ENCODE measurements at regions not wholly inside any gene's neighbourhood (a gene's known extent, or its start where the extent isn't known, plus 50 kb on each side); places are given as distances from the start of the nearest gene placed in this dataset.

- POLR2A ChIA-PET, result no interaction called here
These were observed 220.0 kb upstream of the MAGI2 start for GRCh38 chr7:79673421-79673820.

DNA sequence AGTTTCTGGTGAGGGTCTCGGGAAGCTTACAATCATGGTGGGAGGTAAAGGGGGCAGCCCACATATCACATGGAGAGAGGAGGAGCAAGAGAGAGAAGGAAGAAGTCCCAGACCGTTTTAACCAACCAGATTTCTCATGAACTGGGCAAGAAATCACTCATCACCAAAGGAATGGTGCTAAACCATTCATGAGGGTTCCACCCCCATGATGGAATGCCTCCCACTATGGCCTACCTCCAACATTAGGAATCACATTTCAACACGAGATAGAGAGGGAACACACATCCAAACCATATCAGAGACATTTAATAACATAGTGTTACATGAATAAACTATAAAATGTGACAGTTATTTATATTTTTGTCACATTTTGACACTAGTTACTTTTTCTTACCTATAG, 214.8 kb upstream of the MAGI2 start:
- CTCF ChIA-PET, result no interaction called here
- H3K27ac Mint-ChIP-seq, result no peak overlapping the region
- ATAC-seq, result no peak
- H3K9me3 Mint-ChIP-seq, result peaks cover 29% of the 10 kb centered on the region
- H3K4me1 Mint-ChIP-seq, result 0 out of 2 replicates have a peak, but pooled peaks cover 5% of the 10 kb centered on the region
- no peak for DNase-seq (ENCODE audit: low spot score)
- TF ChIP-seq ZBTB21 (CRISPR knock-in tag; IDR thresholded peaks at IDR 0.05; ENCODE audit: borderline replicate concordance) (no peak), TEAD4 (CRISPR knock-in tag; IDR thresholded peaks at IDR 0.05) (no peak), IRF1 (CRISPR knock-in tag; IDR thresholded peaks at IDR 0.05) (no peak), RELA (CRISPR knock-in tag; IDR thresholded peaks at IDR 0.05; ENCODE audit: borderline replicate concordance) (no peak), FOXP4 (CRISPR knock-in tag; IDR thresholded peaks at IDR 0.05) (no peak), KAT7 (CRISPR knock-in tag; IDR thresholded peaks at IDR 0.05; ENCODE audit: borderline replicate concordance) (no peak), ZNF219 (CRISPR knock-in tag; IDR thresholded peaks at IDR 0.05; ENCODE audit: borderline replicate concordance) (no peak), IRF2 (CRISPR knock-in tag; IDR thresholded peaks at IDR 0.05; ENCODE audit: borderline replicate concordance, low read depth) (no peak), E2F5 (CRISPR knock-in tag; IDR thresholded peaks at IDR 0.05) (no peak), ATF1 (CRISPR knock-in tag; IDR thresholded peaks at IDR 0.05) (no peak)
- TF ChIP-seq, protein P1, sequence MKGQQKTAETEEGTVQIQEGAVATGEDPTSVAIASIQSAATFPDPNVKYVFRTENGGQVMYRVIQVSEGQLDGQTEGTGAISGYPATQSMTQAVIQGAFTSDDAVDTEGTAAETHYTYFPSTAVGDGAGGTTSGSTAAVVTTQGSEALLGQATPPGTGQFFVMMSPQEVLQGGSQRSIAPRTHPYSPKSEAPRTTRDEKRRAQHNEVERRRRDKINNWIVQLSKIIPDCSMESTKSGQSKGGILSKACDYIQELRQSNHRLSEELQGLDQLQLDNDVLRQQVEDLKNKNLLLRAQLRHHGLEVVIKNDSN (CRISPR knock-in tag; IDR thresholded peaks at IDR 0.05), result no peak
- TF ChIP-seq, protein P2, sequence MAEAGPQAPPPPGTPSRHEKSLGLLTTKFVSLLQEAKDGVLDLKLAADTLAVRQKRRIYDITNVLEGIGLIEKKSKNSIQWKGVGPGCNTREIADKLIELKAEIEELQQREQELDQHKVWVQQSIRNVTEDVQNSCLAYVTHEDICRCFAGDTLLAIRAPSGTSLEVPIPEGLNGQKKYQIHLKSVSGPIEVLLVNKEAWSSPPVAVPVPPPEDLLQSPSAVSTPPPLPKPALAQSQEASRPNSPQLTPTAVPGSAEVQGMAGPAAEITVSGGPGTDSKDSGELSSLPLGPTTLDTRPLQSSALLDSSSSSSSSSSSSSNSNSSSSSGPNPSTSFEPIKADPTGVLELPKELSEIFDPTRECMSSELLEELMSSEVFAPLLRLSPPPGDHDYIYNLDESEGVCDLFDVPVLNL (CRISPR knock-in tag; IDR thresholded peaks at IDR 0.05; ENCODE audit: borderline replicate concordance, low read depth), result no peak
- peaks cover 71% of the 10 kb centered on the region for H3K27me3 Mint-ChIP-seq (ENCODE audit: low read depth)
- POLR2A ChIA-PET, result no interaction called here
- H3K36me3 Mint-ChIP-seq, result peaks cover 5% of the 10 kb centered on the region
- H3K4me3 Mint-ChIP-seq, result no peak overlapping the region

More at GRCh38 chr7:79673421-79673820, 220.0 kb upstream of the MAGI2 start:
- no peaks in the 10 kb centered on the region for H3K4me1 Mint-ChIP-seq
- H3K27ac Mint-ChIP-seq, result no peak overlapping the region
- TF ChIP-seq ATF1 (CRISPR knock-in tag; IDR thresholded peaks at IDR 0.05) (no peak), FOXP1 (CRISPR knock-in tag; IDR thresholded peaks at IDR 0.05; ENCODE audit: borderline replicate concordance) (no peak), TP53 (CRISPR knock-in tag; IDR thresholded peaks at IDR 0.05) (no peak), ZBTB43 (CRISPR knock-in tag; IDR thresholded peaks at IDR 0.05) (no peak), PREB (CRISPR knock-in tag; IDR thresholded peaks at IDR 0.05; ENCODE audit: borderline replicate concordance) (no peak), FOXK1 (CRISPR knock-in tag; IDR thresholded peaks at IDR 0.05) (no peak), NR3C1 (CRISPR knock-in tag; conservative IDR thresholded peaks at IDR 0.05; ENCODE audit: low read depth) (no peak), ZNF396 (CRISPR knock-in tag; IDR thresholded peaks at IDR 0.05; ENCODE audit: borderline replicate concordance) (no peak), RORB (CRISPR knock-in tag; IDR thresholded peaks at IDR 0.05) (no peak), ESRRA (CRISPR knock-in tag; IDR thresholded peaks at IDR 0.05; ENCODE audit: borderline replicate concordance) (no peak), MYBL2 (CRISPR knock-in tag; IDR thresholded peaks at IDR 0.05) (no peak)
- TF ChIP-seq, protein P3, sequence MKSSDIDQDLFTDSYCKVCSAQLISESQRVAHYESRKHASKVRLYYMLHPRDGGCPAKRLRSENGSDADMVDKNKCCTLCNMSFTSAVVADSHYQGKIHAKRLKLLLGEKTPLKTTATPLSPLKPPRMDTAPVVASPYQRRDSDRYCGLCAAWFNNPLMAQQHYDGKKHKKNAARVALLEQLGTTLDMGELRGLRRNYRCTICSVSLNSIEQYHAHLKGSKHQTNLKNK (CRISPR knock-in tag; IDR thresholded peaks at IDR 0.05), result no peak
- H3K4me3 Mint-ChIP-seq, result no peak overlapping the region
- ATAC-seq (no peak), DNase-seq (ENCODE audit: low spot score) (no peak)
- CTCF ChIA-PET, result no interaction called here
- H3K36me3 Mint-ChIP-seq, result peaks cover 5% of the 10 kb centered on the region
- H3K9me3 Mint-ChIP-seq, result peaks cover 29% of the 10 kb centered on the region
- peaks cover 21% of the 10 kb centered on the region for H3K27me3 Mint-ChIP-seq (ENCODE audit: low read depth)
